GM18867 (cell line): ENCODE measurements at regions not wholly inside any gene's neighbourhood (a gene's known extent, or its start where the extent isn't known, plus 50 kb on each side); places are given as distances from the start of the nearest gene placed in this dataset.
A peak's percentile ranks its signal among the peaks of the same experiment; 100 is the strongest.

Experiments used
- ATAC-seq: cut with Tn5 transposase; IDR thresholded peaks from one replicate; pipeline ENCODE4 v1.9.1; 2021; ENCODE audit warnings: mild to moderate bottlenecking, moderate library complexity; ENCODE audit not compliant: unreplicated experiment

DNA sequence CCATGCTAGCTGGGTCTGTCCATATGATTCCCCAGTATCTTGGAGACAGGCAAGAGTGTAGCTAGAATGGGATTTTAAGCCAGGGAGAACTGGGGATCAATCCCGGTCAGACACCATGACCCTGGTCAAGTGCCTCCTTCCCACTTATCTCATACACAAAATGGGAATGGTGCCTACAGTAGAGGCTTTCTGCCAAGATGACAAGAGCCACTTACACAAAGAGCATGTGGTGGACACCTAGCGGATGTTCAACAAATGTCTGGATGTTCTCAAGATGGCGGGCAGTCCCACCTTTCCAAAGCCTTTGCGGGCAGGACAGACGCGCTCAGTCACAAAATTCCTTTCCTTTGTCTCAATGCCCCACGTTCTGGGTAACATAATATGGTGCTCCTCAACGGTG, 57.3 kb downstream of the MAF start:
- ATAC-seq: no peak

DNA sequence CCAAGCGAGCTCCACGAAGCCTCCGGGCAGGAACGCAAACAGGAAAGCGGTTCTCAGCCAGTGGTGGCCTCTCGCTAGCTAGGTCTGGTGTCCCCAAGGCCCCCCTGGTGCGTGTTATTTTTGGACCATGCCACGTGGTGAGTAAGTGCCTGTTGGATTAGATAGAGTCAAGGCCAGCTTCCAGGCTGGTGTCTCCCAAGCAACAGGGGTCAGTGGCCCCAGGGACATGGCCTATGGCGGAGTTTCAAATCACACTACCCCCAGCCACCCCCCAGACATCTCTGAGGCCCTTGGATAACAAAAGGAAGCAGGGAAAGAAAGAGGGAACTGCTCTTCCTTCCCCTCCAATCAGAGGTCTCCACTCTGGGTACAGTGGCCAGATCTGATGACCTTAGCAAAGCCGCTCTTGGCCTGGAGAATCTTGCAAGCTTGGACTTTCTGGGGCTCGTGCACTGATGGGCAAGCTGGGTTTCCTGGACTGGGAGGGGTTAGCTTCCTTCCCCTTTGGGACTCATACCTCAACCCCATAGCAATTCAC, 58.2 kb downstream of the MAF start:
- no peak for ATAC-seq

DNA sequence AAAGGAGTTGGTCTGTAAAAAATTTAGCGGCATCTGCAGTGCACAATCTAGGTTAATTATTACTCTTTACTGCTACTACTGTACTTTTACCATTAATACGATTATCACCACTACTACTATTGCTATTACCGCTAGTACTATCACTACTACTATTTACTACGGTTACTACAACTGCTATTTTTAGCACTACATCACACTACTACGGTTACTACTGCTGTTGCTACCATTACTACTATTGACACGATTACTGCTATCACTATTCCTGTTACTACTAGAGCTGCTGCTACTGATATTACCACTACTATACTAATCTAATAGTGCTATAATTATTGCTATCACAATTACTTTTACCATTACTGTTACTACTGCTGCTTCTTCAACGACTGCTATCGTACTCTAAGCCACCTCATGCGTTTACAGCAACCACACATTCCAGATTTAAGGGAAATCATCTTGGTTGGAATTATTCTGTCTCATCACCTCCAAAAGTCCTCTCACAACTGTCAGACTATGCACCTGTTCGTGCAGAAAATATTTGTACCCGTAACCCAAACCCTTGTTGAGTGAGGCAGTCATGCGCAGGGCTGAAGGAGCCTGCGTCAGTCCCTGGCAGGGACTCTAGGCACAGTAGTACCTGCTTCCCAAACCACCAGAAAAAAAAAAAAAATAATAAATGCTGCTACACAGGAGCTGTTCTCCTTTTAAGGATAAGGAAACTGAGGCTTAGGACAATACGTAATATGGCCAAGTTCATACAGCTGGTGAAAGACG, 59.5 kb downstream of the MAF start:
- ATAC-seq: no peak

DNA sequence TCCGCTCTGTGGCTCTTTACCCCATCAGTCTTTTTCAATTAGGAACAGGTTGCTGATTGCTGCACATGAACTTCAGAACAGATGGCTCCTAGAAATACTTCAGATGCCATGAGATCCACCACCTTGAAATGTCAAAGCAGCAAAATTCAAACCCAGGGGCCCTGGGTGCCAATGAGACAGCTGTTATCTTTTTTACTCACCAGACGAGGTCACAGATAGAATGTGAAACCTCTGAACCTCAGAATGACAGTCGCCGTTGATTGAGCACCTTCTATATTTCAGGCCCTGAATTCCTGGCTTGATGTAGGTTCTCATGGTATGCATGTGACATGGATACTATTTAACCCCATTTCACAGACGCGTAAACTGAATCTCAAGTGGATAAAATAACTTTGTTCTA, 63.0 kb downstream of the MAF start:
- no peak for ATAC-seq

DNA sequence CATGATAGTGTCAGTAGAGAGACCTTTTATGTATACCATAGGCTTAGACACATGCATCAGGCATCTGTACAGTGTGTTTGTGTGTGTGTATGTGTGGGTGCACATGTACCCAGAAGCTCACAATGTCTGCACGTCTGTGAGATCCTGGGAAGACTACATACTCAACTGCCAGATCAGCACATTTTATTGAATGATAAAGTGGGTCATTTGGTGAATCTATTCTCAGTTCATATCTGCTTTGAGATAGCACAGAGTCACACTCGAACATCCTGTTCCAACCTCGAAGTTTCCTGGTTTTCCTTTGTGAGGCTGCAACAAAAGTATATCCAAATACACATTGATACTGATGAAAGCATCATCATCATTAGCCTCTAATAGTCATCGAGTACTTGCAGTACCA, 63.6 kb downstream of the MAF start:
- no peak for ATAC-seq

DNA sequence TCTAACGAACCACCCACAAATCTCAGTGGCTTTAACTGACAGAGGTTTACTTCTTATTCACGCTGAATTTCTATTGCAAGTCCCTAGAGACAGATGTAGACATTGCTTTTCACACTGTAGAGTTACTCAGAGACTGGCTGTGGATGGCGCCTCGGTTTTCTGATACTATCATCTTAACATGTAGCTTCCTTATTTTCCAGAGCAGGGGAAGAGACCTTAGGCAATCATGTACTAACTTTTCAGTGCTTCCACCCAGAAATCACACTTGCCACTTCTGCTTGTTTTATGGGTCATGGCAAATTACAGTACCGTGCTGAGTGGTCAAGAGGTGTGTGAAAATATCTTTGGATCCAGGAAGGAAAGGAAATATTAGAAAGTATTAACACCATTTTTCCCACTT, 65.4 kb downstream of the MAF start:
- no peak for ATAC-seq

DNA sequence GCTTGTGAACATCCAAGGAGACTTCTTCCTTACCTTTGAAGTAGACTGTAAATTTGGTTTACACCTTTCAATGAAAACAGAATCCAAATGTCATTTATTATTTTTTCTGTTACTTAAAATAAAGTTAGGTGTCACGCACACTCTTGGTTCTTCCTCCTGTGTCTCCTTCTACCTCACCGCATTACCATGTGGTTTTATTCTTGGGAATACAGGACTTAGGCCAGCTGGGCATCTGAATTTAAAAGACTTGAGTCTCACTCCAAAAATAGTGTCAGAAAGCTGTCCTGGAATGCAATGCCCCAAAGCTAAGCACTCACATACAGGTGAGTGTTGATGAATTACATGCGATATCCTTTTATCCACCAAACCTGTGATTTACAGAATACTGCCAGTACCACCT, 66.4 kb downstream of the MAF start:
- ATAC-seq: no peak

DNA sequence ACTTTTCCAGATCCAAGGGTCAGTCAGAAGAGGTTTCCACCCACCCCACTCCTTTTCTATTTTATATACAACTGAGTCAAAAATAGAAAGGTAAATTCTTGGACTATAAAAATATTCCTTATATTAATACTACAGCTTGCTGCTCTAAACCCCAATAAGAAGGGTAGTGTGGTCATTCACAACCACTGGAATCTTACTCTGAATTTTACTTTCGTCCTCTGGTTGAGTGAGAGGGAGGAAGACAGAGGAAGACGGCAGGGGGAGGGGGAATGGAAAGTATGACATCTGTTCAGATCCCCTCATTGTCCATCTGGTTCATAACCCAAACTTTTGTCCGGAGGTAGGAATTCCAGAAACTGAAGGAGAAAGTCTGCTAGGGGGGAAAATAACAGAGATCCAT, 67.2 kb downstream of the MAF start:
- ATAC-seq: no peak

DNA sequence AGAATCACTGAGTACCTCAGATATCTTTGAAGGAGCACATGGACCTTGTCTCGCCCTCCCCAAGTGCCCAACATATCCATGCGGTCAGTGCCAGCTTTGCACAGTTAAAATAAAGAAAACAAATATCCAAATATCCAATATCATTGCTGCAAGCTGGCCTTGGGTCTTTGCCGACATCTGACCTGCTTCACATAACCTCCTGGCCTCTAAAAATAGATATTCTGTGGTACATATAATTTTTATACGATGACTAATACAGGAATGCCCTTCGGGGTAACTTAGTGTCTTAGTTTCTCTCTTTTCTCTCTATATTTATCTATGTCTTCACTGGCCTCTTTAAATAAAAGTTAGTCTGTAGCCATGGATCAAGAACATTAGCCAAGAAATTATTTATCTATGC, 67.8 kb downstream of the MAF start:
- no peak for ATAC-seq

DNA sequence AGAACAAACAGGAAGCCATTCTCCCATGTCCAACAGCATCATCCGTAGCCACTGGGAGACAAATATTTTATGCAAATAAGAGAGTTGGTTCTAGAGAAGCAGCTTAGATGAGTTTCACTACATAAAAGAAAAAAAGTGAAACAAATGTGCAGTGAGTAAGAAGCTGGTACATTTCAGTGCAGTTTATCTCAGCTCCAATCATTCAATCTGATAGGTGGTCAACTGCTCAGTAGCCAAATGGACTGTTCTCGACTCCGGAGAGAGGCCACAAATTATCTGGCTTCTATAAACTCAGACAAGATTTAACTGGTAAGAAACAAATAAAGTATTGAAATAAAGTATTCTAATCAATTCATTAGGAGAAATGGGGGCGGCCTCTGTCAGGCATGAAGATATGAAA, 68.3 kb downstream of the MAF start:
- ATAC-seq: no peak

DNA sequence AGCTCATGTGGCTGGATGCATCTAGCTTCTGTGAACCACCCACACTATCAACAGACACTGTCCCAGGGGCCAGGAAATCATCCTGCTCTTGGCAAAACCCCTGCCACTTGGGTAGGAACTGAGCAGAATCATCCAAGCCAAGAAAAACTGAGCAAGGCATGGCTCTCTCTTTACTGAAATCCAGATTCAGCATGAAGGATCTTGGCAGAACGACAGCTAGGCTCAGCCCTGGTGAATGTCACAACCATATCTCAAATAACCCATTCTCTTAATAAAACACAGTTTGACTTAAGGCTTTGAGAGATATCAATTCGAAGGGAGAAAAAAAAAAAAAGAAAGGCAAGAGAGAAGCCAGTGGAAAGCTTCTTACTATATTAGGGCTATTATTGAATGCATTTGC, 72.2 kb downstream of the MAF start:
- ATAC-seq: no peak

DNA sequence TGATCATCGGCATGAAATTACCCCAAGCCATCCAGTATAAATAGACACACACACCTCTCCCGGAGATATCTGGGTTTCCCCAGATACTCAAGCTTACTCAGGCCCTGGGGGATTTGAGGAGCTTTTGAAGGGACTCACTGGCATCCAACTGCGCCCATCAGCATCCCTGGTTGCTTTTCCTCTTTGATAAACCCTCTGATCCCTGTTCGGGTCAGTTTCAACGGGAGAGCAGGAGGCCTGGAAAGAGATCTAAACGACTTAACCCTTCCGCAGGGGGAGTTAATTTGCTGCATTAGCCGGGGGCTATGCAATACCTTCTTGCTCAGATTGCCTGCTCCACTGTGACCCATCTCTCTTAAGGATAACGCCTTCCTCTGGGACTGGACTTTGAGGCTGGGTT, 76.6 kb downstream of the MAF start:
- ATAC-seq: no peak

DNA sequence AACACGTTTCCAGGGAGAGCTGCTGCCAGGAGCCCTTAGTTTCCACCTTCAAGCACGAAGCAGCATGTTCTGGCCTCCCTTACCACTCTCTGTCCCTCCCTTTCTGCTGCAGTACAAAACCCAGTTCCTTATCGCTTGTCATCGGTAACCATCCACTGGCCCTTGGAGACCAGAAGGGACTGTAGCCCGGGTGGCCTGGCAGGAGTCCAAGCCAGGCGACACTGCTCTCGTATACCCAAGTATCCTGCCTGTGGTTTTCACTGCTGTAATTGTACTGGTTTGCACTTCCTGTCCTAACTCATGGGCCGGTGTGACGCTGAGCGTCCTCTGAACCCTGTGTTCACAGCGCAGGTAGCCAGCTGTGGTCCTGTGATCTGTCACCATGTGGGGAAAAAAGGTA, 81.1 kb downstream of the MAF start:
- peak; percentile 74 for ATAC-seq

DNA sequence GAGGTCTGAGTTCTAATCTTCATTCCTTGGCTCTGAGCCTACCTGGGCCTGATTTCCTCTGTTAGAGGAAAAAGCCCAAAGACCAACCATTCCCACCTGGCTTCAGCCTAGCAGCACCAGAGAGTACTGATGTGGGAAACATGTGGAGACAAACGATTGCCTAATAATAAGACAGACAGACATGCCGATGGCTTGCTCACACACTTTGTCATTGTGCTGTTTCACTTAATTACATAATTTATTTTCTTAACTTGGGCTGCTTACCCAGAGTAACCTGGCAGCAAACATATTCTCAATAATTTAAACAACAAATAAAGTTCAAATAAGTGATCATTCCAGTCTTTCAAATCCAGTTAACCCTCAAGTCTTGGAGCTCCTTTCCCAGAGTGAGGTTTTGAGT, 83.4 kb downstream of the MAF start:
- ATAC-seq: no peak

DNA sequence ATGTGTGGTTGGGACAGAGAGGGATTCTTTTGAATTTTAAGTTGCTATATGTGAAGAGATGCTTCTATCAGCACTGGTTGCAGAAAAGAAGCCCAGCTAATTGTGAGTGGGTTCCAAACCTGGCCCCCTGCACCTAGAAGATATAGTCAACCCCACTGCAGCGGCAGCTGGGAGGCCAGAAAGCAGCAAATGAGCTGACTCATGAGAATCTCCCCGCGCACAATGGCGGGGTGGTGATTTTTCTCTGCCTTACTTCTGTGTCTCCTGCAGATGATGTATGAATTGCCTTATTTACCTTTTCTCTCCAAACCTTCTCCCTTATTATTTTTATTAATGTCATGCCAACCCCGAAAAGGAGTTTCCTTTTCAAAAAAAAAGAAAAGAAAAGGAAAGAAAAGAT, 89.7 kb downstream of the MAF start:
- no peak for ATAC-seq

DNA sequence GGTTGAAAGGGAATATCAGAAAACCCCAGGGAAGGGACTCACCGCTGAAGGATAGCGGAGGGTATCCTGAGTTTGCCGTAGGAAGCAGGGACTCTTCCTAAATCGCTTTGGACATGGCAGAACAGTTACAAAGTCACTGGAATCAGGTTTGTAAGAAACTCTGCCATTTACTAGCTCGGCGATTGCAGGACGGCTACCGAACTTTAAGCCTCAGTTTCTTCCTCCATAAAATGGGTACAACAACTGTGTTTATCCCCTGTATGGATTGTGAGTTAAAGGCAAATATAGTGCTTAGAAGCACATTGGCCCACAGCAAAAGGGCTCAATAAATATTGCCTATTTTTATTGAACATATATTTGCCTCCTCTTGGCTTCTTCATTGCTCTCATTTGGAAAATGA, 90.6 kb downstream of the MAF start:
- ATAC-seq: no peak

DNA sequence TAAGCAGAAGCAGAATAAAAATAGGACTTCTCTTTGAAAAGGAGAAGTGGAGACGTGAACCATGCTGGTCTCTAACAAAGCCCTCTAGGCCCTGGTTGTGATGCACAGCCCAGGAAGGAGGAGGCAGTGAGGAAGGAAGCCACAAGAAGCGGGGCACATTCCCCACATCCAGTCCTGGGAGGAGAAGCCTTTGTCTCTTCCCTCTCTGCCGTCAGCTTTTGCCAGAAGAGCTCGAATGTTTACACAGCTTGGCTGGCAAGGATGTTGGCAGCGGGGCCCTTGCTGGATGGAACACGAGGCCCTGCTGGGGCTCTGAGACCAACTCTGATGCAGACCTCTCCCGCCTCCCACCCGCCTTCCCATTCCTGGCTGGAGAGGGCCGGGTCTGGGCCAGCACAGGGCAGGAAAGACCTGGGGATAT, 91.3 kb downstream of the MAF start:
- no peak for ATAC-seq

DNA sequence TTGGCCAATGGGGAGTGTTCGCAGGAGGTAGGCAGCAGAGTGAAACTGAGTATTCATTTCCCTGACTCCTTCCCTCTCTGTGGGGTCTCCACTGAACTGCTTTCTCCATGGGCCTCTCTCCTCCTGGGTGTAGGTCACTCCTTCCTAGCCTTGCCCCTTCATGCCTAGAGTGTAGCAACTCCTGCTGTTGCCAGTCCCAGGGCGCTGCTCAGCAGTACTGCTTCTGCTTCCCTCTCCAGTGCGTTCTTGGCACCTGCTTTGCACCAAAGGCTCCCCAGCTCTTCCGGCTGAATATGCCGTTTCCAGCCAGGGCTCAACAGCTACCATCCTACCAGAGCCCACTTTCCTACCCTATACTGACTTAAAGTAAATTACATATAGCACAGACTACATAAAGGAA, 92.2 kb downstream of the MAF start:
- no peak for ATAC-seq

DNA sequence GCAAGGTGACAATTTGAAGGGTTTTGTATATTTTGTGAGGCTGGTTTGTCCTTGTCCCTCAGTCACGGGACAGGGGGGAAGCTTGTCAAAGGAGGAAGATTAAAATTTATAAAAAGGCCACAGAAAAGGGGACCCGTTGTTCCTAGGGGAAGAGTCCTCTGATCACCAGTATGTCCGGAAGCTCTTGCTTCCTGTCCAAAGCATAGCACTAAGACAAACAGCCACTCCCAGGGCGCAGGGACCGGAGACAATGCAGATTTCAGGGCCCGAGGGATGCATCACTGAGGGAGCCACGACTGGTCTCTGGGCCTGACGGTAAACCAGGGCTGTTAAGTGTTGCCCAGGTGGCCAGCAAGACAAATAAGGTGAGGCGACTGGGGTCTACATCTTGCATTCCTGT, 95.2 kb downstream of the MAF start:
- no peak for ATAC-seq

DNA sequence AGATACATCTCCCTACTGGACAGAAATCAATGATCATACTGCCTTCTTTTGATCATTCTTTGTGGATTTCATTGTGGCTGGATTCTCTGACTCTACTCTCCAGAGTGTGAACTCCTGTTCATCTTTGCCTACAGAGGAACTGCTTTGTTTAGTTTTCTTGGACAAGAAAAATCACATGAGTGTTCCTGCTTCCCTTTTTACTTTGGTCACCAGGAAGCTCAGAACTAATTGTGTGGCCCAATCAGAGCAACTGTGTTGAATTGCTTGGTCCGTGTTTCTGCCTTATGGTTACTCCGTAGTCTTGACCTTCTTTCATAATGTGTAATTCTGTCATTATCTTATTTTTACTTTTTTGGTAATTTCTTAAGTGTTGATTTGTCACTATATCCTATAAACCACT, 97.0 kb downstream of the MAF start:
- ATAC-seq: no peak

DNA sequence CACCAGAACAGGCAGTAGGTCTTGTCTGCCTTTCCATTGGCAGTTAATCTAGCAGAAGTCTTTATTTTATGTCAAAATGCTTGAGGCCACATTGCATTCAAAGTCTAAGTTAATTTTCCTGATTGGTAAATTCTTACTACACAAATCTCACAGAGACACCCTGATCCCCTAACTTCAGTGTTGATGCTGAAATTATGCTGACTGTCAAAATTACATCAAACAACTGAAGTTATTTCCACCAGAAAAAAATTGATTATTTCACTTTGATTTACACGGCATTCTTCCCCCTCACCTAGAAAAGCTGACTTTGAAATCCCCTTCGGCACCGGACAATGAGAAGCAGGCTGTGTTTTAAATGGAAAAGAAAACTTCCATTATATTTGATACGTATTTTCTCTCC, 99.1 kb downstream of the MAF start:
- no peak for ATAC-seq

DNA sequence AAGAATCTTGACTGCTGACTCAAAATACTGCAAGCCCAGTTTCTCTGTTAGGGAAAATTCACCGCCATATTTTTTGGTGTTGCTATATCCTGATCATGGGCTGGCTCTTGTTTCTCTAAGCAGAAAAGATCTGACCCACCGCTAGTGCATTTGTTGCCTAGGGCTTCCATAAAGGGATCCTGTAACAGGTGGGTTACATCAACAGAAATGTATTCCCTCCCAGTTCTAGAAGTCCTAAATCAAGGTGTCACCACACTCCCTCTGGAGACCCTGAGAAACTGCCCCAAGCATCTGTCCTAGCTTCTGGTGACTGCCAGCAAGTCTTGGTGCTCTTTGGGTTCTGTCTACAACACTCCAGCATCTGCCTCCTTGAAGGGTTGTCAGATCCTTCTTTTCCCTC, 99.7 kb downstream of the MAF start:
- ATAC-seq: no peak

DNA sequence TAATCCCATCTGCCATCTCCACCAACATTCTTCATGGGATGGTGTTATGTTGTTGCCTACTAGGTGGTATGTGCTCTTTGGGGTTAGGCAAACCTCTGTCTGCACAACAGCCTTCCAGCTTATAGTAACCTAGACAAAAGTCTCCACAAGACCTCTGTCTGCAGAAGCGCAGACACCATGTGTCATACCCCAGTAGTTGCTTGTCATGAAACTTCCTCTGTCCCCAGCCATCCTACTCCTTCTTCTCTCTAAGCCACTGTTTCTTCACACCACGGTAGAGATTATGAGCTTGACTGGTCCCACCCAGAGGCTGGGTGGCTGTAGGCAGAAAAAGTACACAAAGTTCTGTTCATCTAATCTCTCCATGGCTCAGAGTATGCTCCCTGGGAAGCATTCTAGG, 100.3 kb downstream of the MAF start:
- ATAC-seq: no peak
